Raji (cell line): ENCODE measurements at regions not wholly inside any gene's neighbourhood (a gene's known extent, or its start where the extent isn't known, plus 50 kb on each side); places are given as distances from the start of the nearest gene placed in this dataset.

Source experiments
- POLR2A ChIP-seq: IDR thresholded peaks from 2 replicates; pipeline ENCODE4 v1.6.1; 2011; ENCODE audit warnings: low read depth, low read length, control low read depth; ENCODE audit not compliant: insufficient read depth

DNA sequence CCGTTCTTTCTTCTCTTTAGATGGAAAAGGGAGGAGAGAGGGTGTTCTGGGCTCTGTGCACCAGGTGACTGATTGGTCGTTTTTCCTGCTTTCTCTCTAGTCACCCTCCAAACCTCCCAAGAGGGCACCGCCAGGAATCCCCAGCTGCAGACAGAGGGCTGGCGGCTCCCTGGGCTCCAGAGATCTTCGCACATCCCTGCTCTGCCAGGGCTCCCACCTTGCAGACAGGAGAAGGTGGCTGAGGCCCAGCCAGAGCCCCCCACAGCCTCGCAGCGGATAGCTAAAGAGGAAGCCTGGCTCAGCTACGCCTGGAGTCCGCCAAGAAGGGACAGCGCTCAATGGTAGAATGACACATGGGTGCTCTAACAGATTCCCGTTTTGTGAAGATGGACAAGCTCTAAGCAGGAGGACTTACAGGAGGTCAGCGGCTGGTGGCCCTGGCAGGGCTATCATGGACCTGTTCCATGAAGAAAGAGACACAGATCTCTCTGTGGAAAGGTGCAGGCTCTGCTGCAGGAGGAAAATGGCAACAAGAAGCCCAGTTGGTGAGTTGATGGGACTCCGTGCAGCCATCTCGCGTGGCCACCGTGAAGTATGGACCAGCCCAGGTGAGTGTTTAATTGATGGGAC is 976.9 kb downstream of the BRD1 start:
- TF ChIP-seq POLR2A: no peak

DNA sequence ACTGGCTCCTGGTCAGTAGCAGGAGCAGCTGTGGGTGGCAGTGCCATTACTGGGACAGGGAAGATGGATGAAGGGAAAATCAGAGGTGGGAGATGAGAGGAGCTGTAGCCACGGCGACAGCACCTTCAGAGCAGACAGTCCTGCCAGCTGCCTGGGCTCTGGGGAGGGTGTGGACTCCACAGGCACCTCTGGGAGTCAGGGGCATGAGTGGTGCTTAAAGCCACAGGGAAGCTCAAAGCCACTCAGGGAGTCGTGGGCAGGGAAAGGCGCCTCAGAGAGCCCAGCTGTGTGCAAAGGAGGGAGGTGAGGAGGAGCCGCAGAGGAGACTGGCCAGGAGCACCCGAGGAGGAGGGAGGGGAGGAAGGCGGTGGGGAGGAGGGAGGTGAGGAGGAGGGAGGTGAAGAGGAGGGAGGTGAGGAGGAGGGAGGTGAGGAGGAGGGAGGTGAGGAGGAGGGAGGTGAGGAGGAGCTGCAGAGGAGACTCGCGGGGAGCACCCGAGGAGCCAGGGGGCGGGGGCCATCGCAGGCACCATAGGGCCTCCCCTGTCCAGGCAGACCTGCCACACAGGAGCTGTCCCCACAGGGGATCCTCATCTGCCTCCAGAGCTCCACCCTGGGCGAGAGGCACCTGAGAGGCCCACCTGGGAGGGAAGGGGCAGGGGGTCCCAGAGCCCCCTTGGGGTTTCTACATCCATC is 977.6 kb downstream of the BRD1 start:
- no peak for TF ChIP-seq POLR2A

DNA sequence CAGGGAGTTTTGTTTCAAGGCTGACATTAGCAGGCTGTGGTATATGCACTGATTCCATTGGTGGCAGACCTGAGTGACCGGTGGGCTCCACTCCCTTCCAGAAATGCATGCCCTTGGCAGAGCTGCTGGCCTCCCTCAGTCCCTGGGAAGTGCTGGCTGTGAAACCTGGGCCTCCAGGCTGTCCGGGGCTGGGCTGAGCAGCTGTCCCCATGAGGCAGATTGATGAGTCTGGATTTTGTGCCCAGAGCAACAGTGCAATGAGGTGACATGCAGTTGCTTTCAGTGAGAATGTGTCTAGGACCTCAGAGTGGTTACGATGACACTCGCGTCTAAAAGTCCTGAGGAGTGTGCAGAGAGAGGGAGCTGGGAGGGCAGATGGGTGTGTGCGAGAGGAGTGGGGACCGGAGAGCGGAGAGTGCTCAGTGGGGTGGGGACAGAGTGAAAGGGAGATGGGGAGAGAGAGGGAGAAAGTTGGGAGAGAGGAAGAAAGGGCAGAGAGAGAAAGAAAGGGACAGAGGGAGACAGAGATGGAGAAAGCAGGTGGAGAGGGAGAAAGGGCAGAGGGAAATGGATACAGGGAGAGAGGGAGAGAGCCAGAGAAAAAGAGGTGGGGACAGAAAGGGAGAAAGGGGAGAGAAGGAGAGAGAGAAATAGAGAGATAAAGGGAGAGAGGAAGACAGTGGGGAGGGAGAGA is 978.3 kb downstream of the BRD1 start:
- no peak for TF ChIP-seq POLR2A

DNA sequence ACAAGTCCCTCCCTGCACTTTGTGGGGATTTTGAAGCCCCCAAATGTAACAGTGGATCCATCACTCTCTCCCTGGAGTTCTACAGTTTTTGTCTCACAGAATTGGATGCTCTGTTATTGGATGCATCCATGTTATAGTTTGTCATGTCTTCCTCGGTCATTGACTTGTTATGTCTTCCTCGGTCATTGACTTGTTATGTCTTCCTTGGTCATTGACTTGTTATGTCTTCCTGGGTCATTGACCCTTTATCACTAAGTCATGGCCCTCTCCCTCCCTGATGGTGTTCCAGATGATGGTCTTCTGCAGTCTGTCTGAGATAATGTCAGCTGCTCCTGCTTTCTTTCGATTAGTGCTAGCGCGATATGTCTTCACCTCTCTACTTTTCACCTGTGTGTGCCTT is 981.5 kb downstream of the BRD1 start:
- TF ChIP-seq POLR2A: no peak

DNA sequence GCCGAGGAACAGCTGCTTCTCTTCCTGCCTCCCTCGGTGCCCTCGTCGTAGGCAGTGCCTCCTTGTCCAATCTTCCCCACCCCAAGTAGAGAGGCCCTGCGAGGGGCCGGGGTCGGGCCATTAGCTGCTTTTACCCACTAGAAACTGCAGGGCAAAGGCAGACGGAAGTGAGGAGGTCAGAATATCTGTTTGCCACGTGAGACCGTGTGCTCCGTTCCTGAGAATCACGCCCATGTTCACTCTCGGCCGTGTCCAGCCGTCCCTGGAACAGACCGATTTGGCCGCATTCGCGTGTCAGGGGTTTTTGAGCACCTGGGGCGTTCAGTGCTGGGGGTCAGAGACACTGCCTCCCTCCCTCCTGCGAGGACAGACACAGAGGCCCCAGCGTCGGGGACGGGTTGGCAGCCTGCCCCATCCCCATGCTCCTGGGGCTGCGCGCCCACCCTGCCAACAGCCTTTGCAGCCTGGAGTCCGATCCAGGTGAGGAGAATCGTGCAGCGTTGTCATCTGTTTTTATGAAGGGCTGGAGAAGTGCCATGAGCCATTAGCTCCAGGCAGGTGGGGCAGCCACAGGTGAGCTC is 982.2 kb downstream of the BRD1 start:
- no peak for TF ChIP-seq POLR2A

DNA sequence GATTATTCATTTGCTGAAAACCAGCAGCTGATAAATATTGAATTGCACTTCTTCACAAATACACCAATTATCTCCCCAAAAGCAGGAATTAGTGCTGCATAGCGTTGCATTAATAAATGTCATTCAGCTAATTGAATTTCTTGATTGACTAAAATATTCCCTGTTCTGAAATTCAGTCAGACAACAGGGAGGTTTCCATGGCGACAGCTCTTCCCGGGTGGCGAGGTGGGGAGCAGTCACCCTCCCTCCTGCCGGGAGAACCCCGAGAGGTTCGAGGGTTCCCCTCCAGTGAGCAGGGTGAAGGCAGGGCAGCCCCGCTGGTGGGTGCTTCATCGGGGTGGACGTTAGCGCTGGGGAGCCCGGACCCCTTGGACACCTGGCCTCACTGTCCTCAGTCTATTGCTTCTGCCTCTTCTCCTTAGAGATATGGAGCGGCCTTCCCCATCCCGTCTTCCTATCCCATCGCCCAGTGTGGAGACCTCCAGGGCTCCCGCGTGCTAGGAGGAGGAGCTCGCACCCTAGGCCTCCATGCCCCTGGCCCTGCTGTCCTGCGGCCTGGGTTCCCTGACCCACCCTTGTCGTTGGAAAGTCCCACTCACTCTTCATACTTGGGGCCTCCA is 983.5 kb downstream of the BRD1 start:
- no peak for TF ChIP-seq POLR2A

DNA sequence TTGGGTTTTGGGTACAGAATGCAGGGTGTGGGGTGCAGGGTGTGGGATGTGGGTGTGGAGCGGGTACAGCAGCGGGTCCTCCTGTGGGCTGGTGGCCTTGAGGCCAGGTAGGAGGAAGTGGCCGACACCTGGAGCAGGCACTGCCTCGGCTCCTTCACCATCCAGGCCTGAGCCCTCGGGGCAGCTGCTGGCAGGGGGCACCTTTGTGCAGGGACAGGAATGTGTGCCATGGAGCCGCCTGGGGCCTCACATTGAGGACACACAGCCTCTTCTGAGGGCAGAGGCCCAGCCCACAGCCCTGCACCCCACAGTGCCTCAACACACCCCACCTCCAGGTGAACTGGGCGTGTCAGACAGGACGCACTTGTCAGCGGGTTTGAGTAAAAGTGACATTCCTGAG is 984.0 kb downstream of the BRD1 start:
- no peak for TF ChIP-seq POLR2A

DNA sequence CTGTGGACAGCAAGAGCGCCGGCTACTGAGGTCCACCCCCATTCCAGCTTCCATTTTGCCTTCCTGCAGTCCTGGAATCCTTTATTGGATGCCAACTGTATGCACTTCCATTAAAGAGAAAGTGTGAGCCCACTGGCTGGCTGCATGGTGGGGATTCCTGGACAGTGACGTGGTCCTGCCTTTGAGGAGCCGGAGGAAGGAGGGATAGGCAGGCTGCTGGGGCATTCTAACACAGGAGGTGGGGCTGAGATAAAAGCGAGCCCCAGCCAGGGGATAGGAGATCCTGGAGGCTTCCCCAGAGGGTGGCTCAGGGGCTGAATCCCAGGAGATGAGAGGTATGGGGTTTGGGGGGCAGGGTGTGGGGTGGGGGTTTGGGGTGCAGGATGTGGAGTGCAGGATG is 984.7 kb downstream of the BRD1 start:
- TF ChIP-seq POLR2A: no peak

DNA sequence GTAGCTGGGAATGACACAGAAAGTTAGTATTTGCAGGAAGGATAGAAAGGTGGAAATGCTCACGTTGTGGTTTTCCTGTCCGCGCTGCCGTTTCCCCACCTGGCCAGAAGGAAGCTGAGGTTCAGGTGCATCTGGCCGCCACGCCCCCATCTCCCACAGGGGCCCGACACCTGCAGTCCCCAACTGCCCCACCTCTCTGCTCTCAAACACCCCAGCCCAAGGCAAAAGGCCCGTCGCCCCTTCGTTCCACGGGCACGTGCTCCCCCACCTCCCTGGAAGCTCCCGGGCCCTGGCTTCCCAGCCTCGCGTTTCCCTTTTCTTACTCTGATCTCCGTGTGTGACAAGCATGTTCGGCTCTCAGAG is 985.1 kb downstream of the BRD1 start:
- no peak for TF ChIP-seq POLR2A

DNA sequence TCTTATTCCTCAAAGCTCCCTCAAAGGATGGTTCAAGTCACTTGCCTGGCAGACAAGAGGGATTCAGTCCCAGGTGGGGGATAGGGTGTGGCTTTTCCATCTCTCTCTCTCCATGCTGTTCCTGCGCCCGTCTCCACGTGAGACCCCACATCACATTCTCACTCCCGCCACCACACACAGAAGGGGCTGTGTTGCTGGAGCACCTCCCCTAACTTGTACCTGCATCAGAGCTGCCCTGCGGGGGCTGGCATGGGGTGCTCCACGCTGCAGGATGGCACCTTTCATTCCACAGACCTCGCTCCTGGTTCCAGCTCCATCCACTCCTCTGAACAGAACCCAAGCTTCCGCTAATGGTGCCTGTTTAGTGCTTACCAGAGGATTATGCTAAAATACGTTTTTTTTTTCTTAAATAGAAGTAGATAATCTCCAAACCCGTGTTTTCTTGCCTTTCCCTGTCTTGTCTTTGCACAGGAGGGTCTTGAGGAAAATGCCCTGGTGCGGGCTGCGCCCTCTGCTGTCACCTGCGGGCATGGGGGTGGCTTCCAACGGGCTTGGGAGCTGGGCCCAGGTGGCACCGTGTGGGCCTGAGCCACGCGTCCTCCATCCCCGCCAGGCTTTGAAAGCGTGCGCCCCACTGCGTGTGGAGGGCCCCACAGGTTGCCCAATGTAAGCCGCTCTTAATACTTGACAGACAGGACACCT is 985.6 kb downstream of the BRD1 start:
- no peak for TF ChIP-seq POLR2A

DNA sequence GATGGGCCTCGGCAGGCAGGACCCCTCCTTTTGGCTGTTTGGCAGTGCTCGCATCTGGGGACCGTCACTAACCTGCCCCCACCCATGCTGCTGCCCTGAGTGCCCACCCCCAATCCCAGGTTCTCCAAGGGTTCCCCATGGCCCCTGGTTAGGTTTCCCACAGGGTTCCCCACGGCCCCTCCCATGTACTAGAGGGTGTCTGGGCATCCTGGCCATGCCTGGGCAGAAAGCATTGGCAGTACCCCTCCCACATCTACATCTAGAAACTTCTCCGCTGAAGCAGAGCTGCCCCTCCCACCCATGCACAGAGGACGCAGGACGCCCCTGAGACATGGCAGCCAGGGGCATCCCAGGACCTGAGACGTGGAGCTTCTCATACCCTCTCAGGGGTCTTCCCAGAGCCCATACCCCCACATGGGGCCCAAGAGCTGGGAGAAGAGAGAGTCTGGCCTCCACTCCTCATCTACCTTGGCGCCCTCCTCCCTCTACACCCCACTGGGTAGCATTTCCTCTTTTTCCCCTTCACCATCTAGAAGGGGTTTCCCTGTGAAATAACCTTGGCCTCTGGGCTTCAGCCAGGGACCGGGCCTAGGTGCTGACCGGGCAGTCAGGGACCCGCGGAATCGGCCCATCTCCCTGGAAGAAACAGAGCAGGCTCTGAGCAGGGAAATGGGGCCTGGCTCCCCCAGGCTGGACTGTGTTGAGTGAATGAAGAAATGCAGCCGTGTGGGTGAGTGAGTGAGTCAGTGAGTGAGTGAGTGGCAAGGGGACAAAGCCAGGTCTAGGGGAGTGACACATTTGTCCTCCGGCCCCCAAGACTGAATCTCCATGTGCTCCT is 987.3 kb downstream of the BRD1 start:
- no peak for TF ChIP-seq POLR2A

DNA sequence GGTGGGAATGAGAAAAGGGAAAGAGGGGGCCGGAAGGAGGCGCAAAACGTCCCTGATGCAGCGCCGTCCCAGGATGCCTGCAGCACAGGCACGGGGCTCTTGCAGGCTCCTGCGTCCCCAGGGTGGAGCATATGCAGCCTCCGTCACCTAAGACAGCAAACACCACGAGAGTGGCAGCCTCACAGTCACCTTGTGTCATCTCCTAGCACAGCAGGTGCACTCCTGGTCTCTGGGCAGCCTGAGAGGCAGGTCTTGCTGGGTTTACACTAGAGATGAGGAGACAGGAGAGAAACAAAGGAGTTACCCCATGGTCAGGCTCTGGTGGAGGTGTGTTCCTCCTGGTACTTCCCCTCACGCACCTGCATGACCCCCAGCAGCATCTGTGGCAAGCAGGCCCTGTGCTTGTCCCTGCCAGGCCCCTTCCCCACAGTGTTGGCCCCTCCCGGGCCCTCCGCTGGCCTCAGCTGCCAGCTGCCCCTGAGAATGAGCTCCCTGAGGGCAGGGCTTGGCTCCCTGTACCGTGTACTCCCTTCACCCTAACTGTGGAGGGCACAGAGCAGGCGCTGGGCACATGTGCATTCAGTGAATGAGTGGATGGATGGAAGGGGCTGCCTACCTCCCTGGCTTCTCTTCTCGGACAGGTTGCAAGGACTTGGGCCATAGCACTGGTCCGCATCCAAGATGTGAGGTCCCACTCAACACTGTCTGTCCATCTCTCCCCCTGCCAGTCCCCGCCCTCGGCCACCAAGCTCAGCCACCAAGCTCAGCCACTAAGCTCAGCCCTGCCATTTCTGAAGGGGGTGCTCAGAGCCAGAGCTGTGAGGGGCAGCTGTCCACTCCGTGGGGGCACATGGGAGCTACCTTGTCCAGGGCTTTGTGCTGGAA is 988.6 kb downstream of the BRD1 start:
- no peak for TF ChIP-seq POLR2A

DNA sequence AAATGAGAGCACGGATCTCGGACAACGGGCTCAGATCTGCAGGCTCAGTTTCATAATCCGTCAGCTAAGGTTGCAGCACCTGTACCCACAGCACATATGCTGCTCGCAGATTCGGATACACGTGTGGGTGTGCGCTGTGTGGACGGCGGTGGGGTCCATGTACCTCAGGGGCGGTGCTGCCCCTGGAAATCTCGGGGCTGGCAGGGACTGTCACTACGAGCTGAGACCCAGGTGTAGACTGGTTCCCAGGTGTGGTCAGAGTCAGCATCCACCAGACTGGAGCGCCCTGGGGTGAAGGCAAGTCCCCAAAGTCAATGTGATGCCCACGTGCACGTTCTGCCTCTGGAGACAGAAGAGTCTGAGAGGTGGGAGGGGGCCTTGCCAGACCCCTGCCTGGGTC is 989.3 kb downstream of the BRD1 start:
- no peak for TF ChIP-seq POLR2A
